ENCODE measurements at regions not wholly inside any gene's neighbourhood (a gene's known extent, or its start where the extent isn't known, plus 50 kb on each side); places are given as distances from the start of the nearest gene placed in this dataset.

- Mint-ChIP-seq H3K36me3 (ENCODE audit: insufficient read depth in 1 of 3, low read depth in 3 of 3) (no peaks in the 10 kb centered on the region), H3K4me3 (no peak overlapping the region), H3K27ac (no peak overlapping the region), H3K4me1 (peaks cover 0 to 2% of the 10 kb centered on the region in 2 experiments; a peak in 1 of 4 replicates), H3K9me3 (no peaks in the 10 kb centered on the region), H3K27me3 (ENCODE audit: low read depth) (peaks cover 2% of the 10 kb centered on the region; the same call in 1 of the 2 replicates)
- Histone ChIP-seq H3K56ac (ENCODE audit: insufficient read length, low read depth, low read length) (no peak overlapping the region), H2BK20ac (ENCODE audit: low read depth, low read length, poor library complexity, severe bottlenecking) (no peak overlapping the region), H4K8ac (replicated peaks; ENCODE audit: insufficient read length, low read depth, low read length) (no peak overlapping the region), H4K5ac (ENCODE audit: insufficient read length, low read depth, low read length) (no peak overlapping the region), H2BK15ac (ENCODE audit: low read depth, low read length) (no peak overlapping the region), H3T11ph (ENCODE audit: low read length) (no peak overlapping the region), H4K20me1 (ENCODE audit: control insufficient read depth, insufficient read depth, insufficient read length) (no peaks in the 10 kb centered on the region), H2BK5ac (ENCODE audit: insufficient read length, low read length) (no peak overlapping the region), H3K23me2 (ENCODE audit: insufficient read length, low read depth, low read length, poor library complexity, severe bottlenecking) (no peaks in the 10 kb centered on the region), H2BK120ac (ENCODE audit: low read depth, low read length, poor library complexity, severe bottlenecking) (no peak overlapping the region), H2BK12ac (ENCODE audit: insufficient read length, low read depth, low read length) (no peak overlapping the region), H3K4ac (ENCODE audit: low read depth, low read length) (no peak overlapping the region), H3K18ac (ENCODE audit: insufficient read length, low read depth, low read length) (no peak overlapping the region), H3K79me2 (ENCODE audit: insufficient read depth, low read length) (no peaks in the 10 kb centered on the region), H3K27ac (ENCODE audit: insufficient read length, low read depth, low read length) (no peak overlapping the region), H3K4me1 (ENCODE audit: insufficient read depth, low read length) (no peaks in the 10 kb centered on the region), H3K27me3 (ENCODE audit: insufficient read depth, low read length) (no peaks in the 10 kb centered on the region; the same call in 1 of the 2 replicates), H2AFZ (ENCODE audit: low read length) (no peak overlapping the region), H3K9ac (ENCODE audit: extremely low read depth, insufficient read length, low read length) (no peak overlapping the region), H3K9me3 (ENCODE audit: control insufficient read depth, low read depth, low read length) (no peaks in the 10 kb centered on the region), H4K91ac (ENCODE audit: insufficient read length, low read depth, low read length) (no peak overlapping the region), H3K23ac (ENCODE audit: insufficient read length, low read depth, low read length) (no peak overlapping the region), H3K79me1 (ENCODE audit: insufficient read depth, low read depth, low read length, poor library complexity, severe bottlenecking) (no peaks in the 10 kb centered on the region), H3K14ac (ENCODE audit: insufficient read depth, low read length) (no peak overlapping the region), H2AK5ac (ENCODE audit: insufficient read length, low read length) (no peak overlapping the region), H3K4me2 (ENCODE audit: insufficient read depth, insufficient read length, low read length) (no peak overlapping the region)
- no peak for TF ChIP-seq CTCF (conservative IDR thresholded peaks at IDR 0.05)
- WGBS (ENCODE audit: extremely low coverage, insufficient read length, low lambda C conversion rate), result no CpG with 5 or more reads among the region's 1 CpG
- DNase-seq, result no peak
These were observed 64.5 kb upstream of the TAC1 start for GRCh38 chr7:97667359-97667758.
